ENCODE measurements at regions not wholly inside any gene's neighbourhood (a gene's known extent, or its start where the extent isn't known, plus 50 kb on each side); places are given as distances from the start of the nearest gene placed in this dataset.

DNA sequence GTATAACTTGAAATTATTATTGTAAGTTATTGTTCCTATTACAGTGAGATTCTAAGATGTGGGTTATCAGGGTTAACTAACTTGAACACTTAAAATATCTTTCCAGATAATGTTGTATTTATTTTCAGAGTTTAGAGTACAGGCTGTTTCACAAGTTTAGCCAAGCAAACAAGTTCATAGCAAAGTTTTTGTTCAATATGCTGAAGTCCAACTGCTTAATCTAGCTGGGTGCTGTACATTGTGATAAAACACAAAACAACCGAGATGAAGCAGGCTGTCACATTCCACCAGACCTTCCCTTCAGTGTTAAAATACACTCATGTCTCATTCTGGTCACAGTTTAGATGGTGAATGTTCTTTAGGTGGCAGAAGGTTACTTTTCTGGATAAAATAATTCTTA, 148.0 kb upstream of the PCDH20 start:
- Mint-ChIP-seq H3K27me3 (ENCODE audit: insufficient read depth, low read depth, poor library complexity) (no peaks in the 10 kb centered on the region), H3K4me3 (no peak overlapping the region), H3K9me3 (0 out of 3 replicates have a peak, but pooled peaks cover under 1% of the 10 kb centered on the region), H3K4me1 (no peaks in the 10 kb centered on the region), H3K36me3 (ENCODE audit: low read depth) (no peaks in the 10 kb centered on the region), H3K27ac (no peak overlapping the region)
- Histone ChIP-seq H4K20me1 (replicated peaks; ENCODE audit: insufficient read depth) (no peaks in the 10 kb centered on the region), H3F3A (replicated peaks; ENCODE audit: low read depth) (no peaks in the 10 kb centered on the region), H3K4me2 (no peak overlapping the region), H3K79me2 (replicated peaks; ENCODE audit: insufficient read depth) (no peaks in the 10 kb centered on the region), H3K9me2 (ENCODE audit: insufficient read depth) (0 out of 2 replicates have a peak, but pooled peaks cover 5% of the 10 kb centered on the region), H2AFZ (no peak overlapping the region), H3K4me1 (ENCODE audit: insufficient read depth) (no peaks in the 10 kb centered on the region), H3K4me3 (no peak overlapping the region), H3K27ac (ENCODE audit: low read depth) (no peak overlapping the region), H3K27me3 (ENCODE audit: insufficient read depth) (no peaks in the 10 kb centered on the region), H3K36me3 (ENCODE audit: insufficient read depth) (no peaks in the 10 kb centered on the region)
- DNase-seq (ENCODE audit: low spot score) (no peak), ATAC-seq (no peak)
- TF ChIP-seq JUNB (IDR thresholded peaks at IDR 0.05; ENCODE audit: unreplicated experiment) (no peak), ZNF114 (CRISPR knock-in tag; IDR thresholded peaks at IDR 0.05) (no peak), STAT1 (IDR thresholded peaks at IDR 0.05; ENCODE audit: unreplicated experiment) (no peak)

GRCh38 chr13:61546911-61547310, 131.3 kb upstream of the PCDH20 start:
- Histone ChIP-seq H3K4me2 (no peak overlapping the region), H3K27ac (ENCODE audit: low read depth) (no peak overlapping the region), H4K20me1 (replicated peaks; ENCODE audit: insufficient read depth) (no peaks in the 10 kb centered on the region), H2AFZ (no peak overlapping the region), H3K36me3 (ENCODE audit: insufficient read depth) (no peaks in the 10 kb centered on the region), H3F3A (replicated peaks; ENCODE audit: low read depth) (no peaks in the 10 kb centered on the region), H3K4me1 (ENCODE audit: insufficient read depth) (no peaks in the 10 kb centered on the region), H3K9me2 (ENCODE audit: insufficient read depth) (no peaks in the 10 kb centered on the region), H3K4me3 (no peak overlapping the region), H3K27me3 (ENCODE audit: insufficient read depth) (no peaks in the 10 kb centered on the region), H3K79me2 (replicated peaks; ENCODE audit: insufficient read depth) (no peaks in the 10 kb centered on the region)
- no peak overlapping the region for H3K27ac Mint-ChIP-seq
- H3K36me3 Mint-ChIP-seq (ENCODE audit: low read depth) = no peaks in the 10 kb centered on the region
- DNase-seq (ENCODE audit: low spot score) (no peak), ATAC-seq (no peak)
- H3K4me1 Mint-ChIP-seq = no peaks in the 10 kb centered on the region
- H3K4me3 Mint-ChIP-seq = no peak overlapping the region
- no peak for TF ChIP-seq ETS1 (IDR thresholded peaks at IDR 0.05)
- no peak for TF ChIP-seq JUNB (IDR thresholded peaks at IDR 0.05; ENCODE audit: unreplicated experiment)
- no peak for TF ChIP-seq ZNF114 (CRISPR knock-in tag; IDR thresholded peaks at IDR 0.05)
- no peaks in the 10 kb centered on the region for H3K27me3 Mint-ChIP-seq (ENCODE audit: insufficient read depth, low read depth, poor library complexity)
- no peaks in the 10 kb centered on the region for H3K9me3 Mint-ChIP-seq

DNA sequence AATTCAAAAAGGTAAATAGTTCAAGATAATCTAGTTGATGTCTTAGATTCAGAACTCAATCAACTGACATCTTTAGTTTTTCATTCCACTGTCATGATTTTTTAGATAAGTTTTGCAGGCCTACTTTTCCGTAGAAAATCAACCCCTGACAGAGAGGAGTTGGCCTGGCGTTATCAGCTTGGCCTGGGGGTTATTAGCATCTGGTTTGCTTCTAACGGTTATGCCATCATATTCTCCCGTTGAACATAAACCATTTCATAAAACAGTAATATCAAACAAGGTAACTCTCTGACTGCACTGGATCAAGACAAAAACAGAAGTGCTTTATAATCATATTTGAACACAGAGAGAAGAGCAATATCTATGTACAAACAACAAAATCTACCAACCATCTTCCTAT, 130.8 kb upstream of the PCDH20 start:
- H3K9me2 ChIP-seq (ENCODE audit: insufficient read depth) = no peaks in the 10 kb centered on the region
- no peaks in the 10 kb centered on the region for H3K79me2 ChIP-seq (replicated peaks; ENCODE audit: insufficient read depth)
- H3K36me3 ChIP-seq (ENCODE audit: insufficient read depth) = no peaks in the 10 kb centered on the region
- no peak overlapping the region for H3K27ac Mint-ChIP-seq
- H3F3A ChIP-seq (replicated peaks; ENCODE audit: low read depth) = no peaks in the 10 kb centered on the region
- no peaks in the 10 kb centered on the region for H3K4me1 ChIP-seq (ENCODE audit: insufficient read depth)
- H3K9me3 Mint-ChIP-seq = no peaks in the 10 kb centered on the region
- H3K27me3 Mint-ChIP-seq (ENCODE audit: insufficient read depth, low read depth, poor library complexity) = no peaks in the 10 kb centered on the region
- no peaks in the 10 kb centered on the region for H3K4me1 Mint-ChIP-seq
- H2AFZ ChIP-seq = no peak overlapping the region
- no peak for ATAC-seq
- DNase-seq (ENCODE audit: low spot score) = no peak
- H3K4me3 Mint-ChIP-seq = no peak overlapping the region
- no peak overlapping the region for H3K4me2 ChIP-seq
- no peak overlapping the region for H3K27ac ChIP-seq (ENCODE audit: low read depth)
- no peaks in the 10 kb centered on the region for H4K20me1 ChIP-seq (replicated peaks; ENCODE audit: insufficient read depth)
- H3K36me3 Mint-ChIP-seq (ENCODE audit: low read depth) = no peaks in the 10 kb centered on the region
- H3K27me3 ChIP-seq (ENCODE audit: insufficient read depth) = no peaks in the 10 kb centered on the region
- no peak overlapping the region for H3K4me3 ChIP-seq
- TF ChIP-seq CREB1 (CRISPR knock-in tag; IDR thresholded peaks at IDR 0.05; ENCODE audit: low read depth) (no peak), ETS1 (IDR thresholded peaks at IDR 0.05) (no peak), POLR2AphosphoS5 (IDR thresholded peaks at IDR 0.05; ENCODE audit: low read depth) (no peak), STAT1 (IDR thresholded peaks at IDR 0.05; ENCODE audit: unreplicated experiment) (no peak), ZNF462 (CRISPR knock-in tag; IDR thresholded peaks at IDR 0.05) (no peak)

Measured in GM23338 (cell line).